ENCODE measurements at regions not wholly inside any gene's neighbourhood (a gene's known extent, or its start where the extent isn't known, plus 50 kb on each side); places are given as distances from the start of the nearest gene placed in this dataset.
A peak's percentile ranks its signal among the peaks of the same experiment; 100 is the strongest.

- H3K4me1 ChIP-seq (replicated peaks in 1 of 2; ENCODE audit: control insufficient read depth in 2 of 2, insufficient read depth in 2 of 2, low read length in 2 of 2) = no peaks in the 10 kb centered on the region; a peak in 2 of 5 replicates
- no peaks in the 10 kb centered on the region for H3K36me3 ChIP-seq (ENCODE audit: control insufficient read depth, insufficient read depth, low read length)
- no peaks in the 10 kb centered on the region for H3K9me3 ChIP-seq (replicated peaks; ENCODE audit: control insufficient read depth, insufficient read depth, low read depth, low read length)
- no peak overlapping the region for H3K4me3 ChIP-seq
- H4K20me1 ChIP-seq (replicated peaks; ENCODE audit: control insufficient read depth, insufficient read depth, low read length) = no peaks in the 10 kb centered on the region
- TF ChIP-seq NFXL1 (CRISPR knock-in tag; IDR thresholded peaks at IDR 0.05) (no peak), PBX2 (CRISPR knock-in tag; IDR thresholded peaks at IDR 0.05; ENCODE audit: low read depth) (no peak), PBX2 (tag; conservative IDR thresholded peaks at IDR 0.05; ENCODE audit: low read depth) (0 out of 2 replicates have a peak, but pooled peaks have one; percentile 10), SRSF3 (IDR thresholded peaks at IDR 0.05; ENCODE audit: insufficient read depth, low read length) (no peak)
- BruUV-seq (replicated peaks) = no TSS peak
- H3K4me2 ChIP-seq (ENCODE audit: insufficient read depth, low read length) = no peak overlapping the region
- no peaks in the 10 kb centered on the region for H3K27me3 ChIP-seq (ENCODE audit: control insufficient read depth in 2 of 2, insufficient read depth in 2 of 2, low read length in 2 of 2)
- FAIRE-seq = no peak
- ChIA-PET POLR2A (interaction anchor here (0.7 kb wide), 1 partner anchor 11 kb away, joined by 3 read pairs; no protein-coding TSS in a partner anchor), CTCF (ENCODE audit: low intra/inter-chr PET ratio) (no interaction called here)
- H3K9me1 ChIP-seq (ENCODE audit: control insufficient read depth, insufficient read depth, low read length) = no peaks in the 10 kb centered on the region
- no peak overlapping the region for H3K9ac ChIP-seq (ENCODE audit: insufficient read depth in 1 of 2, low read depth in 2 of 2, low read length in 2 of 2)
- intact Hi-C loops (cut with micrococcal nuclease) = loop anchor here (10.0 kb wide), 1 partner anchor 55 kb away; no protein-coding TSS in a partner anchor
- in situ Hi-C loops (cut with MboI) = no loop called here
- H3K27ac ChIP-seq (ENCODE audit: extremely low read depth, low read depth, low read length) = no peak overlapping the region
- H3K79me2 ChIP-seq (ENCODE audit: control insufficient read depth, insufficient read depth, low read length) = no peaks in the 10 kb centered on the region
- DNase-seq (ENCODE audit: extremely low read depth in 1 of 4, low spot score in 3 of 4) = no peak
- H2AFZ ChIP-seq (ENCODE audit: low read depth, low read length) = no peak overlapping the region
- WGBS (ENCODE audit: insufficient coverage, low coverage, missing lambda C conversion rate) = 0% methylated on average over 2 of the region's 2 CpGs
- no peak for ATAC-seq
Observed at GRCh38 chrX:38999967-39000745, 198.9 kb downstream of the MID1IP1 start.
